PC-9 (cell line): ENCODE measurements at regions not wholly inside any gene's neighbourhood (a gene's known extent, or its start where the extent isn't known, plus 50 kb on each side); places are given as distances from the start of the nearest gene placed in this dataset.
"Not testable (repeated sequence)": the region's sequence is repeated elsewhere in the genome, so short reads cannot be mapped to it uniquely, and the experiment has no call there.

Source experiments
- BruUV-seq: library from RNA; stranded (reverse); fragments of 400-500 nt; replicated peaks from 2 replicates; lab custom pipeline; 2021; lab: Mats Ljungman, UMichigan
- CTCF ChIA-PET: fragments of 300-600 bp; sonication (Branson Sonifier 250); formaldehyde crosslinking; loops from one replicate; lab custom pipeline; 2022; ENCODE audit warnings: antibody characterized with exemption; lab: Charles Lee
- POLR2A ChIA-PET: fragments of 300-600 bp; sonication (Branson Sonifier 250); formaldehyde crosslinking; loops from one replicate; lab custom pipeline; 2022; ENCODE audit warnings: antibody characterized with exemption; ENCODE audit not compliant: unreplicated experiment; lab: Charles Lee
- DNase-seq, 2 experiments: peaks; one replicate each; pipeline versions ENCODE4 v3.0.0 to v3.0.0-alpha.2; 2015 to 2022; ENCODE audit warnings: mixed read lengths in 1 of 2
- H2AFZ ChIP-seq: fragments of 200-600 bp; sonication (generic); 2 replicates; pipeline ENCODE4 v1.8.1; 2017; ENCODE audit warnings: antibody characterized with exemption
- H3F3A ChIP-seq: fragments of 200-600 bp; sonication (generic); 2 replicates; pipeline ENCODE4 v1.8.1; 2017; ENCODE audit warnings: antibody characterized with exemption, mild to moderate bottlenecking, low read depth; ENCODE audit not compliant: insufficient read depth
- H3K27ac ChIP-seq: fragments of 200-600 bp; sonication (generic); 2 replicates; pipeline ENCODE4 v1.6.1; 2016; ENCODE audit warnings: mixed run types
- H3K27me3 ChIP-seq: fragments of 200-600 bp; sonication (generic); 2 replicates; pipeline ENCODE4 v1.6.1; 2016; ENCODE audit warnings: low read depth, mixed run types; ENCODE audit not compliant: insufficient read depth
- H3K36me3 ChIP-seq: fragments of 200-600 bp; sonication (generic); 2 replicates; pipeline ENCODE4 v1.6.1; 2016; ENCODE audit warnings: low read depth, mixed run types
- H3K4me1 ChIP-seq: fragments of 200-600 bp; sonication (generic); replicated peaks from 2 replicates; pipeline ENCODE4 v1.6.1; 2016; ENCODE audit warnings: mixed run types; ENCODE audit not compliant: insufficient read depth
- H3K4me2 ChIP-seq: fragments of 200-600 bp; sonication (generic); 2 replicates; pipeline ENCODE4 v1.6.1; 2017; ENCODE audit warnings: mixed run types
- H3K4me3 ChIP-seq: fragments of 200-600 bp; sonication (generic); 2 replicates; pipeline ENCODE4 v1.6.1; 2016; ENCODE audit warnings: mixed run types
- H3K79me2 ChIP-seq: fragments of 200-600 bp; sonication (generic); 2 replicates; pipeline ENCODE4 v1.6.1; 2017; ENCODE audit warnings: low read depth, mixed run types
- H3K9me2 ChIP-seq: fragments of 200-600 bp; sonication (generic); 2 replicates; pipeline ENCODE4 v1.8.1; 2017; ENCODE audit warnings: mild to moderate bottlenecking; ENCODE audit not compliant: insufficient read depth
- H3K9me3 ChIP-seq: fragments of 200-600 bp; sonication (generic); 2 replicates; pipeline ENCODE4 v1.8.1; 2016; ENCODE audit warnings: low read depth; ENCODE audit not compliant: insufficient read depth
- H4K20me1 ChIP-seq: fragments of 200-600 bp; sonication (generic); 2 replicates; pipeline ENCODE4 v1.8.1; 2017; ENCODE audit not compliant: insufficient read depth
- CTCF ChIP-seq: fragments of 200-600 bp; sonication (generic); conservative IDR thresholded peaks from 2 replicates; pipeline ENCODE4 v1.6.1; 2017; ENCODE audit warnings: mixed run types, antibody characterized with exemption, mild to moderate bottlenecking, moderate library complexity
- EZH2 ChIP-seq: fragments of 200-600 bp; sonication (generic); IDR thresholded peaks from 2 replicates; pipeline ENCODE4 v1.8.0; 2017; ENCODE audit warnings: antibody characterized with exemption, low read depth
- intact Hi-C: fragments of 100-400 bp; cut with micrococcal nuclease; formaldehyde crosslinking; loops from one replicate; pipeline ENCODE4 v1.10.0; 2022; ENCODE audit not compliant: unreplicated experiment

- H3K4me1 ChIP-seq = no peaks in the 10 kb centered on the region
- H4K20me1 ChIP-seq = no peaks in the 10 kb centered on the region
- peaks cover 36% of the 10 kb centered on the region for H3K27me3 ChIP-seq
- intact Hi-C loops = no loop called here
- no peaks in the 10 kb centered on the region for H3K36me3 ChIP-seq
- H3K9me3 ChIP-seq = no peaks in the 10 kb centered on the region
- no TSS peak for BruUV-seq
- no peaks in the 10 kb centered on the region for H3K79me2 ChIP-seq
- H3K4me3 ChIP-seq = no peak overlapping the region
- no peak for TF ChIP-seq CTCF
- no peak overlapping the region for H3K27ac ChIP-seq
- no peak overlapping the region for H3K4me2 ChIP-seq
- DNase-seq = no peak
- CTCF ChIA-PET = no interaction called here
- H3K9me2 ChIP-seq = no peaks in the 10 kb centered on the region
- H2AFZ ChIP-seq = no peak overlapping the region
- H3F3A ChIP-seq = no peaks in the 10 kb centered on the region
- POLR2A ChIA-PET = no interaction called here
Measured at GRCh38 chr1:240722788-240723187, 110.8 kb upstream of the GREM2 start.

- no peak for DNase-seq
- Histone ChIP-seq H3K4me1 (no peaks in the 10 kb centered on the region), H3K27ac (no peak overlapping the region), H3K27me3 (peaks cover 33% of the 10 kb centered on the region), H3F3A (no peaks in the 10 kb centered on the region), H3K4me3 (no peak overlapping the region), H4K20me1 (no peaks in the 10 kb centered on the region), H2AFZ (no peak overlapping the region), H3K9me3 (no peaks in the 10 kb centered on the region), H3K36me3 (no peaks in the 10 kb centered on the region), H3K9me2 (no peaks in the 10 kb centered on the region), H3K79me2 (no peaks in the 10 kb centered on the region), H3K4me2 (no peak overlapping the region)
- ChIA-PET POLR2A (no interaction called here), CTCF (no interaction called here)
- intact Hi-C loops = no loop called here
- TF ChIP-seq EZH2 = no peak
- no peak for TF ChIP-seq CTCF
- BruUV-seq = no TSS peak
Measured at GRCh38 chr1:240720976-240721375, 109.0 kb upstream of the GREM2 start.

- no peak overlapping the region for H3K4me3 ChIP-seq
- intact Hi-C loops = no loop called here
- peaks cover 39% of the 10 kb centered on the region for H3K27me3 ChIP-seq
- no TSS peak for BruUV-seq
- no peaks in the 10 kb centered on the region for H3K4me1 ChIP-seq
- H2AFZ ChIP-seq = no peak overlapping the region
- H3F3A ChIP-seq = no peaks in the 10 kb centered on the region
- H3K27ac ChIP-seq = no peak overlapping the region
- no peaks in the 10 kb centered on the region for H3K9me2 ChIP-seq
- TF ChIP-seq EZH2 (no peak), CTCF (no peak)
- no peak for DNase-seq
- H4K20me1 ChIP-seq = no peaks in the 10 kb centered on the region
- ChIA-PET POLR2A (no interaction called here), CTCF (interaction anchor here (0.7 kb wide), 2 partner anchors 13 to 168 kb away, joined by 6 to 11 read pairs; no protein-coding TSS in a partner anchor)
- no peak overlapping the region for H3K4me2 ChIP-seq
- no peaks in the 10 kb centered on the region for H3K36me3 ChIP-seq
- no peaks in the 10 kb centered on the region for H3K9me3 ChIP-seq
- H3K79me2 ChIP-seq = no peaks in the 10 kb centered on the region
Measured at GRCh38 chr1:240719953-240720700, 108.2 kb upstream of the GREM2 start.

- H3K27me3 ChIP-seq = peaks cover 64% of the 10 kb centered on the region
- H3K9me2 ChIP-seq, H3K4me1 ChIP-seq, intact Hi-C loops, H3K27ac ChIP-seq, H2AFZ ChIP-seq, H3K9me3 ChIP-seq, BruUV-seq, H4K20me1 ChIP-seq, DNase-seq, H3K79me2 ChIP-seq, H3K36me3 ChIP-seq, H3K4me3 ChIP-seq, CTCF ChIA-PET, H3K4me2 ChIP-seq, H3F3A ChIP-seq, POLR2A ChIA-PET: not testable (repeated sequence)
Measured at GRCh38 chr1:240716538-240716937, 104.6 kb upstream of the GREM2 start.
